ENCODE measurements at regions not wholly inside any gene's neighbourhood (a gene's known extent, or its start where the extent isn't known, plus 50 kb on each side); places are given as distances from the start of the nearest gene placed in this dataset.

DNA sequence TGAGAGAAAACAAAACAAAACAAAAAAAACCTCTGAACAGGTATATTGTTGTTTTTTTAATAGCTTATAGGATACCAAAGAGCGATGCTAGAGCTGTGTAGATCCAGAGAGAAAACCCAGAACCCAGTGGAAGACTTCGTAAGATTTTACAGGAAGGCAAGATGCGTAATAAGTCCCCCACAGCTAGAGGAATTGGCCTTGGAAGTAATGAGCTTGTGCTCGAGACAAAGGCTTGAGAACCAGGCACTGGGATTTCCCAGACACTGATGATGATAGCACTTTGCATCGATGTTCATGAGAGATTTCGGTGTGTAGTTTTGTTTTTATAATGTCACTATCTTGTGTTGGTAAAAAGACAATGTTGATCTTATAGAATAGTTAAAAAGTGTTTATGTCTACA is 821.5 kb upstream of the IGFBP3 start:
- TF ChIP-seq, protein P1, sequence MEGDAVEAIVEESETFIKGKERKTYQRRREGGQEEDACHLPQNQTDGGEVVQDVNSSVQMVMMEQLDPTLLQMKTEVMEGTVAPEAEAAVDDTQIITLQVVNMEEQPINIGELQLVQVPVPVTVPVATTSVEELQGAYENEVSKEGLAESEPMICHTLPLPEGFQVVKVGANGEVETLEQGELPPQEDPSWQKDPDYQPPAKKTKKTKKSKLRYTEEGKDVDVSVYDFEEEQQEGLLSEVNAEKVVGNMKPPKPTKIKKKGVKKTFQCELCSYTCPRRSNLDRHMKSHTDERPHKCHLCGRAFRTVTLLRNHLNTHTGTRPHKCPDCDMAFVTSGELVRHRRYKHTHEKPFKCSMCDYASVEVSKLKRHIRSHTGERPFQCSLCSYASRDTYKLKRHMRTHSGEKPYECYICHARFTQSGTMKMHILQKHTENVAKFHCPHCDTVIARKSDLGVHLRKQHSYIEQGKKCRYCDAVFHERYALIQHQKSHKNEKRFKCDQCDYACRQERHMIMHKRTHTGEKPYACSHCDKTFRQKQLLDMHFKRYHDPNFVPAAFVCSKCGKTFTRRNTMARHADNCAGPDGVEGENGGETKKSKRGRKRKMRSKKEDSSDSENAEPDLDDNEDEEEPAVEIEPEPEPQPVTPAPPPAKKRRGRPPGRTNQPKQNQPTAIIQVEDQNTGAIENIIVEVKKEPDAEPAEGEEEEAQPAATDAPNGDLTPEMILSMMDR (conservative IDR thresholded peaks at IDR 0.05; ENCODE audit: low read length): no peak
- TF ChIP-seq EZH2phosphoT487 (IDR thresholded peaks at IDR 0.05; ENCODE audit: borderline replicate concordance, low read depth, low read length): no peak
